HepG2 (cell line): ENCODE measurements at regions not wholly inside any gene's neighbourhood (a gene's known extent, or its start where the extent isn't known, plus 50 kb on each side); places are given as distances from the start of the nearest gene placed in this dataset.

ENCODE experiments used
- CTCF ChIP-seq: sonication (generic); formaldehyde crosslinking; IDR thresholded peaks from 2 replicates; pipeline ENCODE4 v1.5.0; 2020; ENCODE audit warnings: mild to moderate bottlenecking, missing genetic modification reagents, moderate library complexity
- DBP ChIP-seq: sonication (generic); formaldehyde crosslinking; IDR thresholded peaks from 2 replicates; pipeline ENCODE4 v1.4.0; 2020; ENCODE audit warnings: missing genetic modification reagents; ENCODE audit errors: not compliant biosample characterization
- DMTF1 ChIP-seq: sonication (generic); formaldehyde crosslinking; IDR thresholded peaks from 2 replicates; pipeline ENCODE4 v1.4.0; 2020; ENCODE audit warnings: mild to moderate bottlenecking, missing genetic modification reagents
- E2F1 ChIP-seq: sonication (generic); formaldehyde crosslinking; IDR thresholded peaks from 2 replicates; pipeline ENCODE4 v1.5.0; 2020; ENCODE audit warnings: missing genetic modification reagents
- EZH2 ChIP-seq: conservative IDR thresholded peaks from 2 replicates; pipeline ENCODE4 v1.6.1; 2012; ENCODE audit warnings: mild to moderate bottlenecking, low read depth, low read length, moderate library complexity
- MEIS2 ChIP-seq: sonication (generic); formaldehyde crosslinking; IDR thresholded peaks from 2 replicates; pipeline ENCODE4 v1.9.0; 2021; ENCODE audit warnings: mild to moderate bottlenecking, missing genetic modification reagents
- POLR2A ChIP-seq, 2 experiments: IDR thresholded peaks; 2 replicates each; pipeline ENCODE4 v1.6.1; 2011; ENCODE audit warnings: low read depth in 2 of 2, low read length in 2 of 2, mild to moderate bottlenecking in 1 of 2, moderate library complexity in 1 of 2; ENCODE audit not compliant: insufficient read depth in 1 of 2
- TBX3 ChIP-seq: fragments of 450-650 bp; IDR thresholded peaks from 2 replicates; pipeline ENCODE4 v1.6.1; 2017; ENCODE audit warnings: antibody characterized with exemption, mild to moderate bottlenecking, inconsistent platforms, borderline replicate concordance
- TCF7L2 ChIP-seq: IDR thresholded peaks from 2 replicates; pipeline ENCODE4 v1.6.1; 2011; ENCODE audit warnings: mild to moderate bottlenecking, low read depth, low read length, moderate library complexity
- ZBTB14 ChIP-seq: sonication (generic); formaldehyde crosslinking; IDR thresholded peaks from 2 replicates; pipeline ENCODE4 v1.4.0; 2020; ENCODE audit warnings: missing genetic modification reagents
- ZNF407 ChIP-seq: sonication (generic); formaldehyde crosslinking; IDR thresholded peaks from one replicate; pipeline ENCODE4 v1.5.1; 2020; ENCODE audit warnings: mild to moderate bottlenecking, missing genetic modification reagents; ENCODE audit errors: not compliant biosample characterization

GRCh38 chrX:69063486-69063885 is 101.8 kb downstream of the PJA1 start:
- no peak for TF ChIP-seq POLR2A (IDR thresholded peaks at IDR 0.05; ENCODE audit: insufficient read depth in 1 of 2, low read depth in 2 of 2, low read length in 2 of 2)
- TF ChIP-seq TCF7L2 = no peak
- TF ChIP-seq EZH2 = no peak
- TF ChIP-seq E2F1 (CRISPR knock-in tag) = no peak
- no peak for TF ChIP-seq TBX3
- TF ChIP-seq ZNF407 (CRISPR knock-in tag) = no peak
- TF ChIP-seq DMTF1 = no peak
- no peak for TF ChIP-seq MEIS2 (CRISPR knock-in tag)
- no peak for TF ChIP-seq DBP
- TF ChIP-seq CTCF (CRISPR knock-in tag) = no peak
- TF ChIP-seq ZBTB14 (CRISPR knock-in tag) = no peak
